ENCODE measurements at regions not wholly inside any gene's neighbourhood (a gene's known extent, or its start where the extent isn't known, plus 50 kb on each side); places are given as distances from the start of the nearest gene placed in this dataset.

- ChIA-PET POLR2A (no interaction called here), CTCF (interaction anchor here (1.0 to 2.4 kb wide), 3 partner anchors 18 to 301 kb away, joined by 3 to 7 read pairs (median 3); no protein-coding TSS in a partner anchor)
- no peak overlapping the region for H2AFZ ChIP-seq (ENCODE audit: low read depth)
- no peaks in the 10 kb centered on the region for H3K9me2 ChIP-seq
- H3K4me2 ChIP-seq, result no peak overlapping the region
- no peaks in the 10 kb centered on the region for H3K79me2 ChIP-seq (ENCODE audit: insufficient read depth)
- DNase-seq, result no peak
- no peaks in the 10 kb centered on the region for H3F3A ChIP-seq (replicated peaks; ENCODE audit: insufficient read depth)
- no peak for TF ChIP-seq POLR2AphosphoS5 (IDR thresholded peaks at IDR 0.05; ENCODE audit: low read depth, low read length)
- TF ChIP-seq MEF2A (IDR thresholded peaks at IDR 0.05; ENCODE audit: borderline replicate concordance, low read depth), result no peak
- no peak for TF ChIP-seq GATA2 (CRISPR knock-in tag; IDR thresholded peaks at IDR 0.05)
- TF ChIP-seq SMC3 (IDR thresholded peaks at IDR 0.05; ENCODE audit: low read depth, low read length), result no peak
- no peak for TF ChIP-seq SIN3A (IDR thresholded peaks at IDR 0.05; ENCODE audit: borderline replicate concordance, low read depth, low read length)
- no peak for TF ChIP-seq CTCF (IDR thresholded peaks at IDR 0.05)
- TF ChIP-seq NFIC (IDR thresholded peaks at IDR 0.05; ENCODE audit: borderline replicate concordance), result no peak
- TF ChIP-seq, protein P1, sequence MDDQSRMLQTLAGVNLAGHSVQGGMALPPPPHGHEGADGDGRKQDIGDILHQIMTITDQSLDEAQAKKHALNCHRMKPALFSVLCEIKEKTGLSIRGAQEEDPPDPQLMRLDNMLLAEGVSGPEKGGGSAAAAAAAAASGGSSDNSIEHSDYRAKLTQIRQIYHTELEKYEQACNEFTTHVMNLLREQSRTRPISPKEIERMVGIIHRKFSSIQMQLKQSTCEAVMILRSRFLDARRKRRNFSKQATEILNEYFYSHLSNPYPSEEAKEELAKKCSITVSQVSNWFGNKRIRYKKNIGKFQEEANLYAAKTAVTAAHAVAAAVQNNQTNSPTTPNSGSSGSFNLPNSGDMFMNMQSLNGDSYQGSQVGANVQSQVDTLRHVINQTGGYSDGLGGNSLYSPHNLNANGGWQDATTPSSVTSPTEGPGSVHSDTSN (IDR thresholded peaks at IDR 0.05), result no peak
- TF ChIP-seq REST (IDR thresholded peaks at IDR 0.05; ENCODE audit: low read depth, low read length), result no peak
- 79% methylated on average over 5 of the region's 5 CpGs for WGBS (ENCODE audit: low lambda C conversion rate)
- peaks cover 5 to 13% of the 10 kb centered on the region in 2 experiments; a peak in 2 of 4 replicates for H3K4me1 ChIP-seq (ENCODE audit: control insufficient read depth in 1 of 2, insufficient read depth in 2 of 2, low read depth in 1 of 2, low read length in 1 of 2)
- H3K4me3 ChIP-seq (ENCODE audit: low read depth in 2 of 2, low read length in 1 of 2), result no peak overlapping the region
- no peaks in the 10 kb centered on the region for H3K9me3 ChIP-seq
- no peaks in the 10 kb centered on the region for H4K20me1 ChIP-seq (ENCODE audit: insufficient read depth)
- no peaks in the 10 kb centered on the region for H3K36me3 ChIP-seq (replicated peaks in 1 of 2; ENCODE audit: control insufficient read depth in 1 of 2, insufficient read depth in 2 of 2, low read length in 1 of 2)
- H3K9ac ChIP-seq, result no peak overlapping the region
- no peak overlapping the region for H3K27ac ChIP-seq (ENCODE audit: low read depth in 2 of 2, low read length in 1 of 2)
- no peaks in the 10 kb centered on the region; the same call in 1 of the 2 replicates for H3K27me3 ChIP-seq (ENCODE audit: insufficient read depth)
Observed at GRCh38 chr11:115625502-115625901, 121.3 kb upstream of the CADM1 start.

DNA sequence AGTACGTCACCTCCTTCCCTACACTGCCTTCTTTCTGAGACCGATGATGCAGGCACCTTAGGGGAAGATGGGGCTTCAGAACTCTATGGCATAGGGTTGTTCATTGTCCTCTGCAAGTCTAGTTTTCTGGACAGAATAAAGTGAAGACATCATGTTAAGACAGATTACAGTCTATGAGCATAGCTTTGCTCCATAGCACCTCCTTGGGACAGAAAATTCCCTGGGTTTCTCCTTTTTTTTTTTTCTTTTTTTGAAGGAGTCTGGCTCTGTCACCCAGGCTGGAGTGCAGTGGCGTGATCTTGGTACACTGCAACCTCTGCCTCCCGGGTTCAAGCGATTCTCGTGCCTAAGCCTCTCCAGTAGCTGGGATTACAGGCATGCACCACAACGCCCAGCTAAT, 119.8 kb upstream of the CADM1 start:
- ChIA-PET CTCF (interaction anchor here (1.4 kb wide), 1 partner anchor 20 kb away, joined by 3 read pairs; no protein-coding TSS in a partner anchor), POLR2A (no interaction called here)
- H3K4me2 ChIP-seq, result no peak overlapping the region
- no peaks in the 10 kb centered on the region for H3K9me3 ChIP-seq
- H3K79me2 ChIP-seq (ENCODE audit: insufficient read depth), result no peaks in the 10 kb centered on the region
- TF ChIP-seq RAD21 (IDR thresholded peaks at IDR 0.05; ENCODE audit: low read length), result peak; percentile 7; the same call in 1 of the 2 replicates
- TF ChIP-seq GABPA (IDR thresholded peaks at IDR 0.05; ENCODE audit: low read depth), result no peak
- H3K9ac ChIP-seq, result no peak overlapping the region
- H3K27ac ChIP-seq (ENCODE audit: low read depth in 2 of 2, low read length in 1 of 2), result no peak overlapping the region
- no peak overlapping the region for H3K4me3 ChIP-seq (ENCODE audit: low read depth in 2 of 2, low read length in 1 of 2)
- DNase-seq, result no peak
- no peak overlapping the region for H2AFZ ChIP-seq (ENCODE audit: low read depth)
- no peaks in the 10 kb centered on the region for H3K36me3 ChIP-seq (replicated peaks in 1 of 2; ENCODE audit: control insufficient read depth in 1 of 2, insufficient read depth in 2 of 2, low read length in 1 of 2)
- no peaks in the 10 kb centered on the region for H3F3A ChIP-seq (replicated peaks; ENCODE audit: insufficient read depth)
- H3K27me3 ChIP-seq (ENCODE audit: insufficient read depth), result no peaks in the 10 kb centered on the region
- no peaks in the 10 kb centered on the region for H3K9me2 ChIP-seq
- H4K20me1 ChIP-seq (ENCODE audit: insufficient read depth), result no peaks in the 10 kb centered on the region
- WGBS (ENCODE audit: low lambda C conversion rate), result 81% methylated on average over 6 of the region's 7 CpGs
- peaks cover under 1 to 5% of the 10 kb centered on the region in 2 experiments; a peak in 1 of 4 replicates for H3K4me1 ChIP-seq (ENCODE audit: control insufficient read depth in 1 of 2, insufficient read depth in 2 of 2, low read depth in 1 of 2, low read length in 1 of 2)

Data from SK-N-SH (cell line).